NCI-H1694 treated with DMSO at 0.1 percent for 48 hours (cell line): ENCODE measurements at regions not wholly inside any gene's neighbourhood (a gene's known extent, or its start where the extent isn't known, plus 50 kb on each side); places are given as distances from the start of the nearest gene placed in this dataset.

ENCODE experiments used
- DNase-seq: peaks from one replicate; lab custom pipeline; 2025; lab: John Stamatoyannopoulos, UW

DNA sequence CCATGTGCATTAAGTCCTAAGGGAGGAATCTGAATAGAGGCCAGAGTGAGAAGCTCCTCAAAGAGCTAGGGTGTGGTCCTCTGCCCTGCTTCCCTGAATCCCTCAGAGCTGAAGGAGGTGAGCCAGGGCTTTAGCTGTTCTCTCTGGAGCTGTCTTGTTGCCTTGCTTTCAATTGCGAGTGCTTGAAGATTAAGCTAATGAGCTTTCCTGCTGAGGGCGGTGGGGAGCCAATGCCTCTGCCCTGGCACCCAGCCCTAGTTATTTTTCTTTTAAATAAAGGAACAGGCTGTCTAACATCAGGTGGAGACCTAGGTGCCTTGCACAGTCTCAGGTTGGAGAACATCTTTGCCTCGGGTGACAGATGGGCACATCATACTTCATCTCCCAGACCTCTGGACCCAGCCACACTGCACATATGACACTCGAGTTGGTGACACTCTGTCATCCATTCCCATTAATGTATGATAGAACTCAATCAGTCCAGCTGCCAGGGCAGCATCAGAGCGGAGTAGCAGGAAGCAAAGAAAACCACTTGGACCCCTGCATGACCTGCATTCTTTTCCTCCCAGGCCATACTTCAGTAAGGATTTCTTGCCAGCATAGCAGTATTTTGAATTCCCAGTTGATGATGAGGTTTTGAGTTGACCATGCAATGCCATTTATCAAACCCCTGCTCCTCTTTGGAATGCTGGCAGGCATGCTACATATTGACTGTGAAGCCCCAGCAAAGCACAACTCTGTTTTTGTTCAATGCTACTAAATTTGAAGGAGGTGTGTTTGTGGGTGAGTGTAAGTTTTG, 292.7 kb downstream of the RNF144A start:
- peak; percentile 72 for DNase-seq

DNA sequence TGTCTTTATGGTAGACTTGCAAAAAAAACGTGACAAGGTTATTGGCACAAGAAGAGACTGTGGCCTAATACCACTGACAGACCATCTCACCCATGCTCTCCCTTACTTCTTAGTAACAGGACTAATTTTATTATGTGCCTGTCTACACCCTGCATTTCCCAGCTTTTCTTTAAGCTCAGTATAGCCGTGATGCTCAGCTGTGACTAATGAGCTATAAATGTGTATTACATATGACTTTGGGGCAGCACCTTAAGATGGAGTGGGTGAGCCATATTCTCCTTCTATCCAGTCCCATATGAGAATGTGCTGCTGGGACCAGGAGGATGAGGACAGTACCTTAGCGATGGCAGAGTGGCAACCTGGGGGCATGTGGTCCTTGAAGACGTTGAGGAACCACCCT, 293.5 kb downstream of the RNF144A start:
- no peak for DNase-seq

DNA sequence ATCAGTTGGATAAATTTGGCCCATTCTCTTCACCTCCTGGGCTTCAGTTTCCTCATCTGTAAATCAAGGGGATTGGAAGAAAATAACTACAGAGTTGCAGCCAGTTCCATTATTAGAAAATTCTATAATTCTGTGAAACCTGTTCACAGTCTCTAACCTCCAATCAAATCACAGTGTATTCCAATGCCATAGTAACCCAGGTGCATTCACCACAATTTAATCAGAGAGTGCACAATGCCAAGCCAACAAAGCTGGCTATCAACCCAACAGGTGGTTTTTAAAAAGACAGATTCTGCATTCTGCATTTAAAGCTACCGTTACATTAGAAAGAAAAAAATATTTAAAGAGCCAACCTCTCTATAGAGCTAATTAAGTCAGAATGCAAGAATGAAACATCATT, 308.6 kb downstream of the RNF144A start:
- no peak for DNase-seq

DNA sequence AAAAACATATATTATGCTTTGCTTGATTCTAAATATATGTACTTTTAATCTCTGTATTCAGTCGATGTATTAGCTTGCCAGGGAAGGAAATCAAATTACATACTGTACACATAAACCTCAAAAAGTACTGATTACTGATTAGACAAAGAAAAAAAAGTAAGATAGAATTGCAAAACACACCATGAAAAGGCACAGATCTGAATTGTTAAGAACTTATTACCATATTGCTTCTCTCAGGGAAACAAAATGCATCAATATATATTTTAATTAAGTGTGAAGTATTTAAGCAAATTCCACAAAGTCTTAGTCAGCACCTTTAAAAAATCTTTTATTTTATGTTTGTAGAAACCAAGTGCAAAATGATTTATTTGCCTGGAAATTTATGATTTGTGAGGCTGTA, 309.3 kb downstream of the RNF144A start:
- DNase-seq: no peak

DNA sequence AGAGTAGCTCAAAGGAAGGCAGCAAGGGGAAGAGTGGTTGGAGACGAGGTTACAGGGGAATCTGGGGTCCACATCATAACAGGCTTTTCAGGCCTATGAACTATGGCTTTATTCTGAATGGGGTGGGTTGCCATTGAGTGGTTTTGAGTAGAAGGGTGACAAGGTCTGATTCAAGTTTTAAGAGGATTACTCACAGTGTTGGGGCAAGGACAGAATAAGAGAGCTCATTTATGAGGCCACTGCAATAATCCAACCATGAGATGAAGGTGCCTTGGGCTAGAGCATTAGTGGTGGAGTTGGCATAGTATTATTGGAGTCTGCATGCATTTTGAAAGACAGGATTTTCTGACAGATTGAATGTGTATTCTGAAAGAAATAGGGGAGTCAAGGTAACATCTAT, 315.9 kb downstream of the RNF144A start:
- no peak for DNase-seq

DNA sequence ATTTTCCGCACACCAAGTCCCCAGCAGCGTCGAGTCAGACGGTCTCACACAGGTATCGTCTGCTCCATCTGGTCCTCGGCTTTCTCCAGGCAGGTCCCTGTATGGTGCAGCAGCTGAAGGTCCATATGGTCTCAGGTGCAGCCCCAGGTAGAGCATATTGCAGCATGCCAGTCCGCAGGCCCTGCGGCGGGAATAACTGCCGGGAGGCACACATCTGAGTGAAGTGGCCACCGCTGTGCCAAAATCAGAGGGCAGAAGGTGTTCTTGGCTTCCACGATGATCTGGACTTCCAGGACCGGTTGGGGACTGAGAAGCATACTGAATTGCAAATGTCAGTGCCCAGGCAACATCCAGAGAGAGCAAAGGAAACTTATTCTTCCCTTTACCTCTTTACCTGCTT, 320.3 kb downstream of the RNF144A start:
- DNase-seq: no peak

DNA sequence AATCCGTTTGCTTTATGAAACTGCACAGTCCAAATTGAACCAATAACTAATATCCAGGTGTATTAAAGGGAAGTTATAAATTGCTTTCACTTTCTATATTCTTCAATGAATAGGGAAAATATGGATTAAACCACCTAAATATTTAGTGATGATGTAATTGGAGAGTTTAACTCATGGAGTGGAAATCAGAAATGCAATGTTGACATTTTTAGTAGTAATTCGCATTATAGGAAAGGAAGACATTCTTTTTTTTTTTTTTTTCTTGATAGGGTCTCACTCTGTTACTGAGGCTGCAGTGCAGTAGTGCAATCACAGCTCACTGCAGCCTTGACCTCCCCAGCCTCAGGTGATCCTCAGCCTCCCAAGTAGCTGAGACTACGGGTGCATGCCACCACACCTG, 321.9 kb downstream of the RNF144A start:
- no peak for DNase-seq

DNA sequence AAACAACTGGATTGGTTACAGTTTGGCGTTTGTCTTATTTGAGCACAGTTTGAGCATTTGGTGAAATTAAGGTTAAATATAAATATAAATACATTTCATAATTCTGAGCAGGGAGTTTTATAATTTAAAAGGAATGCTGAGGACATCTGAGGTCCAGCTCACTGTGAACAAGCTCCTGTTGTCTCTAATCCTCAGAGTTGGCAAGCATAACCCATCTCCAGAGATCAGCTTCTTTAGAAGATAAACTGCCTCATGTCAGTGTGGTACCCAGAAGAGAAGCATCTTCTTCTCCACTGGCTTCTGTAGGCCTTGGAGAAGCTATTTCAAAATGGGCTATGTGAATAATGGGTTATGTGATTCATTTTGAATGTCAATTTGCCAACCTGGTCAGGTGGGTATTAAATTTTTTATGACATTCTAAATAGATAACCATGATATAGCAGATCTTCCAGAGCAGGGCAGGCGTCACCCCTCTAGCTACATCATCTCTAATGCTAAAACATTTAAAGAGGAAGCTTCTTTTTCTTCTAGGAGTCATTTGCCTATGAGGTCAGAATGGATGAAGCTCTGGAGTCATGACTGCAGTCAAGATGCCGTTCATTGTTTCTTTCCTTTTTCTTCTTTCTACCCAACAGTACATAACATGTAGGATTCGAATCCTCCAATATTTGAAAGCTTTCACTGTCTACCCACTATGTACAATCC, 324.0 kb downstream of the RNF144A start:
- no peak for DNase-seq

DNA sequence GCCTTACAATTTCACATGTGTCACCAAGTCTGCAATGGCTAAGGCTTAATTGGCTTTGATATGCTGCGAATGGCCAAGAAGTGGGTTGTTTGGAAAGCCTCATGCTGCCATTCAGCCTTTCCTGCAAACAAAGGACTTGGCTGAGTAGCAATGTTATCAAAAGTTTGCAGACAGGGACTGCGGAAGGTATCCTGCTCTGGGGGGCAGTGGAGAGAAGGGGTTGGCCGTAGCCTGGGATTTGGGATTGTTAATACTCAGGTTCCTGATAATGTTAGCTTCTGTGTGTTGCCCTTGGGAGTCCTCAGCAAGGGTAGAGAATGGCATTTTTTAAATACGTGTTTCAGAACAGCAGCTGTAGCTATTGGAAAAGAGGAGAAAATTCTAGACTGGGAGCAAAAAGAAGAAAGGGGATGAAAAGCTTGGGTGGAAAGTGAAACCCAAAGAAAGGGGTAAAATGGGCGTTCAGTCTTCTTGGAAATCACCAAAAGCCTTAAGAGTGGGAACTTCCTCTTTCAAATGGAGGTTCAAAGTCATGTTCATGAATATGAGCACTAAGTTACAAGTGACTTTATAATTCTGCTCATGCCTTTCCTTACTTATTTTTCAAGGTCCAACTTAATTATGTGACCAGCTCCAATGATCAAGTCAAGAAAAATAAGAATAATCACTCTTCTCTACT, 325.1 kb downstream of the RNF144A start:
- no peak for DNase-seq

DNA sequence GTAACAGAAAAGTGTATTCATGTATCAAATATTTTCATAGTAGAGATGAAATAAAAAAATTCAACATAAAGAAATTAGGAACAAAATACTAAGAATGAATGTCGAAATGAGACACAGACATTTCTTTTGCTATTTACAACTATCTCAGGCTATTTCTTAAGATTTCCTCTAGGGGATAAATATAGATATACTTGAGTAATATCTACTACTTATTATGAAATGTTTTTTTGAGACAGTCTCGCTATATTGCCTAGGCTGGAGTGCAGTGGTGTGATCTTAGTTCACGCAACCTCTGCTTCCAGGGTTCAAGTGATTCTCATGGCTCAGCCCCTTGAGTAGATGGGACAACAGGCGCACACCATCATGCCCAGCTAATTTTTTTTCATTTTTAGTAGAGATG, 326.1 kb downstream of the RNF144A start:
- DNase-seq: no peak

DNA sequence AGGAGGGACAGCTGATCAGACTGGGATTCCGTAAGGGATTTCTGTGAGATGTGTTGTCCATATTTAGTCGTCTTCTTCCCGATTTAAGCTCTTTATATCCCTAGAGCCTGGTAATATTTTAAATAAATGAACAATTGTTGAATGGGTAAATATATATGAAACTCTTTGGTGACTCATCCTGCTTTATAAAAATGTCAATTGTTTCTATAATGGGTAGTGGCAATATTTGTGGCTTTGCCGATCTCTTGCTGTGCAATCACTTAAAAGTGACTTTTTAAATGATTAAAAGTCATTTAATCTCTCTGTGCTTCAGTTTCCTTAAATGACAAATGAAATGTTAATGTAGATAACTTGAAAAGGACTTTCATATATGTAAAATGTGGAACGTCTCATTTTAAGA, 339.2 kb downstream of the RNF144A start:
- DNase-seq: no peak

DNA sequence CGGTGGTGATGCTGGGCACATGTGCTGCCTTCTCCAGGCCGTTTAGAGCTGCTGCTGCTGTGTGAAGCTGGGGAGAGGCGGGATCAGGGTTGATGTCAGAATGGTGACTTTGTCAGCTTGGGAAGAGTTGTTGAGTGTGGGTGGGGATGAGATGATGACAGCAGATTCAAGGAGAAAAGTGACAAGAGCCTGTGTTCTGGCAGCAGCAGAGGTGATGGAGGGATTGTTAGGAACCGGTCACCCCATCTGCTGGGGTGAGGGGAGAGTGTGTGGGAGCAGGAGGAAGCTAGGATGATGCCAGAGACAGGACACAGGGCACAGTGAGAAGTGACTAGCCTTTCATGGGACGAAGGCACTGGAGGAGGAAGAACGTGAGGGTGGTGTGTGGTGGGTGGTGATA, 345.5 kb downstream of the RNF144A start:
- no peak for DNase-seq

DNA sequence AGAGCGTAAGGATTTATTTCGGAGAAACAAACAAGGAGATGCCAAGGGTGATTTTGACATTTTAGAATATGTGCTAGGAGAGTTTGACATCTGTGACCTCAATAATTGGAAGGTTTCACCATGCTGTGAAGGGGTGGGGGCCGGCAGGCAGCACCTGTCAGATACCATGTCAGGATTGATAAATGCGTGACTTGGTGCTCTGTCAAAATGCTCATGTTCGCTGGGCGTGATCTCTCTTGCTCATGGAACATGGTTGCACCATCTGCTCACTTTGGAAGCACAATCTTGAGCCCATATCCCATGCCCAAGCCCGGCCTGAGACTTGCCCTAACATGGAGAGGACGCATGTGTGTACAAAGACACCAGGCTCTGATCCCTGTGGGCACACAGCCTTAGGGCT, 347.6 kb downstream of the RNF144A start:
- DNase-seq: peak; percentile 88

DNA sequence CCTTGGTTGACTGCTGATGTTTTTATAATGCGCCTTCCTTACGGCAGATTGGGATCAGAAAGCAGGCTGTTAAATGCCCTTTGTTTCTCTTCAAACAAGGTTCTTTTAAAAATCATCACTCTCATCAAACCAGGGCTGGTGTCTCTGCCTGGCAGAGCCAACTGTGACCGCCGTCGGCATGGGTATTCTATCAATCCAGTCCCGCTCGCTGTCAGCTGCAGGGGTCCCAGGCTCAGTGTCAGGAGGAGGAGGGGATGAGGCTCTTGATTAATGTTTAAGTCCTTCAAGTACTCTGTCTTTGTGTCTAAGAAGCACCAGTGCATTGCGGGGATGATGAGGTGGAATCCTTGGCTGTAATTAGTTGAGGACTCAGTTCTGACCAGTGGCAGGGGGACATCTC, 348.1 kb downstream of the RNF144A start:
- peak; percentile 79 for DNase-seq

DNA sequence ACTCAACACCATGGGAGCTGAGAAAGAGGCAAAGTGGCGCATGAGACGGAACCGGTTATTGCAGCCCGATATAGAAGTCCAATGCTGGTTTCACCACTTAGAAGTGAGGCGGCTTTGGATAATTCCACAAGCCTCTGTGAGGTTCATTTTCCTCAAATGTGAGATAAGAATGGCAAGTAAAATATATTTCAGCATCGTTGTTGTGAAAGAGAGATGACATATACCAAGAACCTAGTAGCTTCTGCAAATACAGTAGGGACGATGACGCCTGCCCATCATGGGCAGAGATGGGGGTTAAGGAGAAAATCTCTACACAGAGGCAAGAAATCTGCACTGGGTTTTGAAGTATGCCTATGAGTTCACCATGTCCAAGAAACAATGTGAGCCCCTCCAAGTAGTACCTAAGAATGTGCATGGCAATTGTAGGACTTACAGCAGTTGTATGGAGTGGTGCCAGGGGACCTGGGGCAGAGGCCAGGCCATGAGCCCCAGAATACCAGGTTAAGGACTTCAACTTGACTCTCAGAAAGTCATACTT, 352.0 kb downstream of the RNF144A start:
- no peak for DNase-seq

DNA sequence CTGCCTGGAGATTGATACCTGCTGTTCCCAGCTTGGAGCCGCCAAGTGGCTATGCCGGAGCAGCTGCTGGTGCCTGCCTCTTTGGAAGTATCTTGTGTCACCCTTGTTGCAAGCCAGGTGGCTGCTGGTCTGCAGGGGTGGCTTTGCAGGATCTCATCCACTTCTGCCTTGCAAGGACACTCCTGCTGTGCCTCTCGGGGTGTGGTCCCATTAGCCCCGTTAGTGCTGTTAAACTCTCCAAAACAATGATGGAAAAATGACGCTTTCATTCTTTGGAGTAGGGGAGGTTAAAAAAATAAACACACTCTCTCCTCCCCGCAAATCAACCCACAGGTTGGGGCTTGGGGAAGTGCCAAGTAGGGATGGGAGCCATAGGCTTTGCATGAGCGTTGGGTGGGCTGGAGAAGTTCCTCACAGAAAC, 352.8 kb downstream of the RNF144A start:
- peak; percentile 49 for DNase-seq

DNA sequence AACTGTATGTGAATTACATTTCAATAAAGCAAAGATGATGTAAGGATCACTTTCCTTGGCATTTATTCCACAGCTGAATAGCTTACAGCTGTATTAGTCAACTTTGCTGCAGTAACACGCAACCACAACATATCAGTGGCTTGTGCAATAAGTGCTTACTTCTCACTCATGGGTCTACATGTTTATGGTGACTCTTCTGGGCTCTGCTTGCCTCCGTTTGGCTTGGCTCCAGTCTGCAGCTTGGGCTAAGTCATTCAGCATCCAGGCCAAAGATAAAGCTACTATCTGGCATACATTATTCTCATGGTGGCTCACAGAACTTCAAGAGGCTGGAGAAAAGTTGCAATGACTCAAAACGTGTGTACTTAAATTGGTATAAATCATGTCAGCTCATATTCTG, 355.0 kb downstream of the RNF144A start:
- no peak for DNase-seq

DNA sequence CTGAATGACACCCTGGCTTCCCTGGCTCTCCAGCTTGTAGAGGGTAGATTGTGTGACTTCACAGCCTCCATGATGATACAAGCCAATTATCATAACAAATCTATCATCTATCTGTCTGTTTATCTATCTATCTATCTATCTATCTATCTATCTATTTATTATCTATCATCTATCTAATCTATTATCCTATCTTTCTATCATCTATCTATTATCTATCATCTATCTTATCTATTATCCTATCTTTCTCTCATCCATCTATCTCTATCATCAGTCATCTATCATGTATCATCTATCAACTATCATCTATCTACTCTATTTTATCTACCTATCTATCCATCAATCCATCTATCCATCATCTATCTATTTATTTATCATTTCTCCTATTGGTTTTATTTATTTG, 361.8 kb downstream of the RNF144A start:
- no peak for DNase-seq

DNA sequence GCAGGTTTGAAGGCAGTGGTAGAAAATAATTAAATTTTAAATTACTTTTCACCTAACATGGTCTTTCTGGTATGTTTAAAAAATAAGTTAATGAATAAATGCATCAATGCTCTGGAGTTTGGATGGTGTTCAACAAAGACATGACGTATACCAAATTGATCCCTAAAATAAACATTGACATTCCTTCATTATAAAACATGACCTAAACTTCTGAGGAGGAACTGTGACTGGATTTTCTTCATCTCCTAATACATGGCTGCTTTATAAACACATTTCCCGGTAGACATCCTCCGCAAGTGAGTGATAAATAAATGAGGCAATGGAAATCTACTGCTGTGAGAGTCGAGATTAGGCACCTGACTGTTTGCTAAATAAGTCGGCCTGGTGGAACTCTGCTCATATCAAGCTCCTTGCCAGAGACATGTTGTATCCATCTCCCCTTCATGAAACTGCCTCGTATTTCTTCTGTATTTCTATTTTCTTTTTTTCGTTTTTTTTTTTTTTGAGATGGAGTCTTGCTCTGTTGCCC, 362.3 kb downstream of the RNF144A start:
- DNase-seq: no peak

DNA sequence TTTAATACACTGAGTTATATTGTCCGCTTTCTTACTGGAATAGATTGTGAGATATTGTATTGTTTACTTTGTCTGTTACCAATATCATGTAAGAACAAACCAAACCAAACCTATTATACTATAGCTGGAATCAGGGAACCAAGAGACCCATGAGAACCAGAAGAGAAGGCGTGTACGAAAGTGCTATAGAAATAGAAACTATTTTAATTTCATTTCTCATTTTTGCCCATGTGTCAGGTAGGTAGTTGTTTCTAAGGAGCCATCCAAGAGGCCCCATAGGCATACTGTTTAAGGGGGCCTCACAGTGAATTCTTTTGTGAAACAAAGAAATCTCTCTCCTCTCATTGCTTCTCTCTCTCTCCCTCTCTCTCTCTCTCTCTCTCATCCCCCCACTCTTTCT, 363.6 kb downstream of the RNF144A start:
- no peak for DNase-seq

DNA sequence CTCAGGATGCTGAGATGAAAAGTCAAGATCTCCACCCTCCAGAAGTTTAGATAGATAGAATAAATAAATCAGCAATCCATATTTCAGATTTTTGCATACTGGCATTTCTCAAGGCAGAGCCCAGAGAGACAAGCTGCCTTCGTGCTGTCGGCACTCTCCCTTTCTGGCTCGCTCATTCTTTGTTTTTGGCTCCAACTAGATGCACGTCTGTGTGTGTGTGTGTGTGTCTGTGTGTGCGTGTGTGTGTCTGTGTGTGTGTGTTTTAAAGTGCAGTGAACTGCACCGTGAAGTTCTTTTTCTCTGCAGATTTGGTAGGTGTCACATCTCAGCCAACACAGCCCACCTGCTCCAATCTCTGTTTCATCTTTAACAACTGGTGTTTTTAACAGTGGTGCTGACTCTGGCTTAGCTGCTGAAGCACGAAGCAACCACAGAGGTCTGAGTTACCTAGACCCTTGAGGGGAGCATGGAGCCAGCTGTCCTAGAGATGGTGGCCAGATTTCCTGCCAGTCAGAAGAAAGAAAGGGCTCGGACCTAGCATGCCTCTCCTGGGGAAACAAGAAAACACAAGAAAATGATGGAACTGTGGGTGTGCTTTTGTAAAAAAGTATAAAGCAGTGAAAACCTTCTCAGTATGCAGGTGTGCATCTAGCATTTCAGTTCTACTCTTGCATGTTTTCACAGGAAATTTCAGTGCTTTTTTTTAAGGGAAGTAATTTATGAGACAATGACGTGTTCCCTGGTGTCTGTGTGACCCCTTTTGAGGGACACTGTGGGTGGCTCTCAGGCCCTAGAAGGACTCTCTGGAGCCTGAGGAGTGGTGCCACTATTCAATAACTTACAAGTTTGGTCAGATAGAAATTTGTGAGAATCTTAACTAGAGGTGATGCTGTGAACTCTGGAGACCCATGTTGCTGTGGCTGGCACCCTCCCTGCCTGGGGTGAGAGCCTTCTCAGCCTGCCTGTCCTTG, 364.3 kb downstream of the RNF144A start:
- DNase-seq: peak; percentile 14
